NOMO-1 treated with dmso at 0.1 percent for 144 hours (cell line): ENCODE measurements at regions not wholly inside any gene's neighbourhood (a gene's known extent, or its start where the extent isn't known, plus 50 kb on each side); places are given as distances from the start of the nearest gene placed in this dataset.

Experiments used
- DNase-seq: peaks from one replicate; lab custom pipeline; 2025; ENCODE audit not compliant: unreplicated experiment; lab: John Stamatoyannopoulos, UW

GRCh38 chr4:65126200-65126599 lies 544.1 kb downstream of the EPHA5 start:
- no peak for DNase-seq

DNA sequence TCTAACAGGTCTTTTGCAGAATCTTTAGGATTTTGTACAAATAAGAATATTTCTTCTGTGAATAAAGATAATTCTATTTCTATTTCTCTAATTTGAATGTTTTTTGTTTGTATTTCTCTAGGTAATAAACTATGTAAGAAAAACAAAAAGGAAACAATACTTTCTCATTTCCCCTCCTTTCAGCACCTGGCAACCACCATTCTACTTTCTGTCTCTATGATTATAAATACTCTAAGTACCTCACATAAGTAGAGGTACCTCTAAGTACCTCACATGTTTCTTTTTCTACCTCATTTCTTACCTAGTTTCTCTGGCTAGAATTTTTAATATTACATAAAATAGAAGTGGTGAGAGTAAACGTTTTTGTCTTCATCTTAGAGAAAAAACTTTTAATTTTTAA lies 550.0 kb downstream of the EPHA5 start:
- no peak for DNase-seq

DNA sequence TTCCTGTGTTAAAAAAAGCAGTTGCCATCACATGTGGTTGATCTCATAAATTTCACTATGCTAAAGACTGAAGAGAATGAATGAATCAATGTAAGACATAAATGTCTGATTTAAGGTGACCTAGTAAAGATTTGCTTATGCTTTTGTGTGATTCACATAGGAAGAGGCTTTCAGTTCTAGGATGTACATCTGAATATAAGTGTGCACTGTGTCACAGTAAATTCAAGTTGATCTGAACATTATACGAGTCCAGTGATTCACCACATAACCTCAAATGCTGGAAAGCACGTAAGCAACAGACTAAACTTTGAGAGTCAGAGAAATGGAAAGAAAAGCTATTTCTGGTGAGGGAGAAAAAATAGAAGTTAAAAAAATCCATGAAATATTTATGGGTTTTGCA lies 567.9 kb downstream of the EPHA5 start:
- no peak for DNase-seq

DNA sequence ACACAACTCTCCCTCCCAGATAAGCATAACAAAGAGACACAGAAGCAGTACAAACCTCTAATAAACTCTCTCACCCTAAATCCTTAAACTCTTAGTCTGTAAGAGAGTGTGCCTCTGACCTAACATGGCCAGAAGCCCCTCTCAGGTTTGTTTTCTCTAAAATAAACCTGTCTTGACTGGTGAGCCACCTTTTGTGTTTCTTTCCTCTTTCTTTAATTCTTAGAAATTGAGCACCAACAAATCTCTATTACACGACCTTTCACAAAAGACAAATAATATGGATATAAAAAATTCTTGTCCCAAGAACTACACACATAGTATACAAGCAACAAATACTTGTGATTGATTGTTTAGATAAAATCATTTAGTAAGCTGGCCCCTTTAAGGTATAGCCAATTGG lies 573.7 kb downstream of the EPHA5 start:
- DNase-seq: no peak

DNA sequence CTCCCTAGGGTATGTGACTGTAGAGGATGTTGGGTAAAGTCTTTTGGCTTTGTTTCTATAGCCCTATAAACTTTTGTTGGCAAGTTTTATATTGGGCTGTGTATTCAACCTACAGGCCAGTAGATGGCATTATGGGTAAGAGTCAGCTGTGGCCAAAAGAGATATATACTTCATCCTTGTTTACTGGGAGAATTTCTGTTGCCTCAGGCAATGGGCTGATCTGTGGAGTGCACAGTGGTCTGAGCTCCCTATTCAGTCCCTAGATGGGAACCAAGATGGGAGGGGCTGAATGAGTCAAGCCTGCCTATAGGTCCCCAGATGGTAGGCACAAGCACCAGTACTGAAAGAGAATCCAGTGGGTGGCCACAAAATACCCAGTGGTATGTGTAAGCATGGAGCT lies 580.6 kb downstream of the EPHA5 start:
- no peak for DNase-seq

DNA sequence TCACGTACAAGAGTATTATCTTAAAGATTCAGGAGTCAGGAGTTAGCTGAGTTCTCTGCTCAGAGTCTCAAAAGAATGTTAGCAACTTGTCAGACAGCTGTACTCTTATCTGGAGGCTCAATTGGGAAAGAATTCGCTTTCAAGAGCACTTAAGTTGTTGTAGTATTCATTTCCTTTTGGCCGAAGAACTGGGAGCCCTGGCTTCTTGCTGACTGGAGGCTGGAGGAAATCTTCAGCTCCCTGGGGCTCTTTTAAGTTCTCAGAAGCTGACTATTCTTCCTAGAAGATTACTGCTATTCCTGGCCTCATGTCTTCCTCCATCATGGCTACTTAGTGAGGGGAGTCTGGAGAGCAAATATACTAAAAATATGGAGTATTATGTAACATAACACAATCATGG lies 587.2 kb downstream of the EPHA5 start:
- DNase-seq: no peak

GRCh38 chr4:65071564-65071963 lies 598.7 kb downstream of the EPHA5 start:
- no peak for DNase-seq

DNA sequence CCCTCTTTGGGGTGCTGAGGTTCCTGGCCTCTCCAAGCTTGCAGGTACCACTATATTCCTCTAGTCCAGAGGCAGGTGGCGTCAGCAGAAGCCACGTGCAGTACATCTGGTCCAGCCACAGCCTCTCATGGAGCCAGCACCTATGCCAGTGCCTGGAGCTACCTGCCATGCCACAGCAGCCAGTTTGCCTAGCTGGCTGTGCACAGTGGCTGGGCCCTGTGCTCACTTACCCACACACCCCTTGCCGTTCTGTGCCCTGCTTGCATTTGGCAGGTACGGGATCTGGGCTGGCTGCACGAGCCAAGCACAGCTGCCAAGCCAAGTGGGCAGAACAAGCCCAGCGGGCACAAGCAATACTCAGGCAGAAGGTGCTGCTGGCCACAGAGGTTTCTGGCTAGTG lies 601.1 kb downstream of the EPHA5 start:
- DNase-seq: no peak

- no peak for DNase-seq
Measured at GRCh38 chr4:65066106-65066505, 604.2 kb downstream of the EPHA5 start.

DNA sequence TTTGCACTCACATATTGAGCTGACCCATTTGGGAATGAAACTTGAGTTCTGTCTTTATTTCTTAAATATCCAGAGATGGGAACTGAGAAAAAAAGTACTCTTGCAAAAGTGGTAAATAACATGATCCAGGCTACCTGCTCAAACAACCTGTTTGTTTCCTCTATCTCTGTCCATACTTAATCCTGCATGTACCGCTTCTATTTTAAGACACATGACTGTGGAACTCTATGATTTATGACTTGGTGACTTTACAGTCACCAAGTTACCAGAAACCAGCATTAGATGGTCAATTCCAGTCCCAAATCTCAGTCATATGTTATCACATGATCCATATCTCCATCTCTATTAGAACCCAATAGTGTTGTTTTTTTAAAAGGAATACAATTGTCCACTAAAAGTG lies 606.7 kb downstream of the EPHA5 start:
- DNase-seq: no peak

DNA sequence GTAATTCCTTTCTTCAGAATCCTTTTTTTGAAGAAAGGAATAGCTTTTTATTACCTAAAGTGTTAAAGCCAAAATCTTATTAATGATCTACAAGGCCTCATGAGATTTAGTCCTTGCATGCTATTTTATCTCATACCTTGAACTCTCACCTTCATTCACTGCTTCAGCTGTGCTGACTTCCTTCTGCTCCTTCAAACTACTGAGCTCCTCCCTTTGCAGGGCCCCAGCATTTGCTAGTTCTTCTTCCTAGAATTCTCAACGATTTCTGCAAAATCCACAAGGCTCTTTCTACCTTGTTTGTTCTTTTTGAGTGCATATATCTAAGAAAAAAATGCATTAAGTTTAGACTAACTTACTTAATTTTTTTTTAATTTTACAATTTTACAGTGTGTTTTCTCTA lies 619.5 kb downstream of the EPHA5 start:
- no peak for DNase-seq

DNA sequence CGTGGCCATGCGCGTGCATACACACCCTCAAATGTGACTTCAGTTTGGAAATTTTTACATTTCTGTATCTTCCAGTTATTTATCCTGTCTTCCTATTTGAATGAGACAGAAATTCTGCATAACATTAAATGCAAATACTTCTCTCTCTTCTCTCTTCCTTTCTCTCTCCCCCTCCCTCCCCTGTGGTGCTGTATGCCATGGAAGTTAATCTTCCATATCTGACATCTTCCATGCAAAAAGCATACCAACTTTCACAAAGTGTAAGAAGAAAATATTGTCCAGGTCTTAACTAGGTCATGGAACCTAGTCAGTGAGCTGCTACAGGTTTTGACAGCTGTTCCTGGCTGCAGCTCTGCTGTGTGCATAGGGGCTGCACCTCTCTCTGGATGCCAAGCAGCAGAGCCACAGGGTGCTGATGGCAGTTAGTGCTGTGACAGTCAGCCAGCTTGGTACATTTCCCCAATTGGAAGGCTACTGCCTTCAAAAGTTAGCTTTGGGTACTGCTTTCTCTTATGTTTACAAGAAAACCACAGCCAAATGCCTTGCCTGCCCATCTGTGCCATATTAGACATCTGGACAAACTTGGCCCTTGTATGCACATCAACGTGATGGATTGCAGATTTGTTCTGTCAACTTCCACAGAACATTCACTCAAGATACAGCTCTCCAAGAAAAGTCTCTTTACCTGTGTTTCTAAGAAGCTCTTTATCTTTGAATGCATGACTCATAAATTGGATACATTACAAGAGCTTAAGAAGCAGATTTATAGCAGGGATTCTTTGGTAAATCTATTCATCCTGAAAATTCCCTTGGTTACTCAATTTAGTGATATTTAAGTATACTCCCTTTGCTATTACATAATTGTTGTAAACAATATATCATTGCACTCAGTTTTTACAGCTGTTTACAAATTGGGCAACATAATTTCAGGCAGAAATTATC lies 623.8 kb downstream of the EPHA5 start:
- no peak for DNase-seq

DNA sequence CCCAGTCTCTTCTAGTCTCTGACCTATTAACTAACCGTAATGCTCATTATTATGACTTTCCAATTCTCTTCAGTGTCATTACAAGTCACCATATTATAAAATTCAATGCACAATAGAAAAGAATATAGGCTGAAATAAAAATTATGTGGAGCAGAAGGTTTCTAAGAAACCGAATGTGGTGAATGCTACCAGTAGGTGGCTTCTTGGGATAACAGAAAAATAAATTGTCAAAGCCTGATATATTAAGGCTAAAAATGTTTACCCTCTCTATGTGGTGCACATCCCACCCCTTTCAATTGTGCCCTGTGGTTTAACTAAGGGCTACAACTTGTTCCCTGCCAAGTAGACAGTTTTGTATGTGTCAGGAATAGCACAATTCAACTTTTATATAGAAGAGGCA lies 624.6 kb upstream of the TECRL start:
- no peak for DNase-seq

DNA sequence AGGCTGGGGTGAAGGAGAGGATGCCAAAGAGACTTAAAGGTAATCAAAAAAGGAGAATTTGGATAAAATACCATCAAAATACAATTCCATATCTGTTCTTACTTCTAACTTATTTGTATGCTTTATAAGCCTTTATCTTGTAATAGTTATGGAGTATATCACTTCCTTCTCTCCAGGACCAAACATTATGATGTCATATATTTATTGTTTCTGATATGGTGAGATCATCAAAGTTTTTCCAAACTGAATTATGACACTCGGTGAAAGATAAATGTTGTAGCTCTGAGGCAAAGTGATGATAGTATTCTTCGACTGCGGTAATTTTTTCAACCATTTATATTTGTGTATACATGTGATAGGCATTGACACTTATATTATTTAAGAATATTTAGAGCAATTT lies 619.3 kb upstream of the TECRL start:
- no peak for DNase-seq

- no peak for DNase-seq
Measured at GRCh38 chr4:65023883-65024670, 614.8 kb upstream of the TECRL start.

GRCh38 chr4:65023081-65023480 lies 613.8 kb upstream of the TECRL start:
- peak; percentile 2 for DNase-seq

- no peak for DNase-seq
Measured at GRCh38 chr4:65021737-65022136, 612.5 kb upstream of the TECRL start.

- no peak for DNase-seq
Measured at GRCh38 chr4:65021149-65021548, 611.9 kb upstream of the TECRL start.

- DNase-seq: no peak
Measured at GRCh38 chr4:65019775-65020174, 610.5 kb upstream of the TECRL start.

GRCh38 chr4:65018313-65018712 lies 609.1 kb upstream of the TECRL start:
- no peak for DNase-seq

DNA sequence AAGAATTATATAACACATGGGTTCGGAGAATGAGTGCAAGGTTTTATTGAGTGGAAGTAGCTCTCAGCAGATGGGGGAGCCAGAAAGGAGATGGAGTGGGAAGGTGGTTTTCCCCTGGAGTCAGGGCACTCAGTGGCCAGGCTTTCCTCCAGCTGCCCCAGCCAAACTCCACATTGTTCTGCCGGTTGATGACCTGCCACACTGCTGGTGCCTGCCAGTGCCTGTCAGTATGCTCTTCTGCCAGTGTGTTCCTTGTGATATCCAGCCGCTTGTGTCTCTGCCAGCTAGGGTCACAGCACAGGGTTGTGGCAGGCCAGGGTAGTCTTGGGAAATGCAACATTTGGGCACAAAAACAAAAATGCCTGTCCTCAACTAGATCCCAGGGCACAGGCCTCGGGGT lies 604.8 kb upstream of the TECRL start:
- DNase-seq: no peak

DNA sequence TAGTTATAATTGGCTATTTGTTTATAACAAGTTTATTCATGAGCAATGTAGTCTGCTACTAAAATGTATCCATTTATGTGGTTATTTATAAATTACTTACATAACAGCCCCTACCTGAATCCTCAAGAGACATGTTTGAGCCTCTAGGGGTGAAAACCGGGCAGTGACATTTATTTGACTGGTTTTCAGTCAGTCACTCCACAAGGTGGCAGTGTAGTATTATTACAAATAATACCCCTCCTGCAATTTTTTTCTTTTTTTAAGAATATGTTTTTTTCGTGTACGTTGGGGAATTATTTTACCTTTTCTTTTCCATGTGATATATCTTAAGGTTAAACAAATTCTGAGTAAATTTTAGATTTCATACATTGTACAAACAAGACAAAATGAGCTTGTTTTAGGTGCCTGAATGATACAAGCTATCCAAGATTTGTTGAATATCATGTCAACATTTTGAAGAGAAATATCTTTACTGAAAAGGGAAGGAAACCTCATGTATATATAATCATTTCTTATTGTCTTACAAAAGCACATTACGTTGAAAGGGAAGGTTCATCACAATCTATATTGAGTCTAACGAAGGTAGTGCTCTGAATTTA lies 598.7 kb upstream of the TECRL start:
- no peak for DNase-seq
